Liver (tissue), 3 donors: ENCODE measurements at regions not wholly inside any gene's neighbourhood (a gene's known extent, or its start where the extent isn't known, plus 50 kb on each side); places are given as distances from the start of the nearest gene placed in this dataset.
"Not testable (repeated sequence)": the region's sequence is repeated elsewhere in the genome, so short reads cannot be mapped to it uniquely, and the experiment has no call there.

ENCODE experiments used
- RAD21 ChIP-seq, 2 donors: IDR thresholded peaks; 2 replicates each; pipeline ENCODE4 v1.6.1; 2016; ENCODE audit warnings: antibody characterized with exemption in 2 of 2, mild to moderate bottlenecking in 2 of 2
- YY1 ChIP-seq: IDR thresholded peaks from 2 replicates; pipeline ENCODE4 v1.6.1; 2016; ENCODE audit warnings: antibody characterized with exemption, mild to moderate bottlenecking
- TF ChIP-seq, protein P1 (sequence below): fragments of 150-350 bp; IDR thresholded peaks from 2 replicates; pipeline ENCODE4 v1.5.1; 2017; ENCODE audit warnings: improper control_type of control experiment, low read depth, low read length; ENCODE audit not compliant: missing input control
- donor health status: healthy.
- donor health status: healthy.

DNA sequence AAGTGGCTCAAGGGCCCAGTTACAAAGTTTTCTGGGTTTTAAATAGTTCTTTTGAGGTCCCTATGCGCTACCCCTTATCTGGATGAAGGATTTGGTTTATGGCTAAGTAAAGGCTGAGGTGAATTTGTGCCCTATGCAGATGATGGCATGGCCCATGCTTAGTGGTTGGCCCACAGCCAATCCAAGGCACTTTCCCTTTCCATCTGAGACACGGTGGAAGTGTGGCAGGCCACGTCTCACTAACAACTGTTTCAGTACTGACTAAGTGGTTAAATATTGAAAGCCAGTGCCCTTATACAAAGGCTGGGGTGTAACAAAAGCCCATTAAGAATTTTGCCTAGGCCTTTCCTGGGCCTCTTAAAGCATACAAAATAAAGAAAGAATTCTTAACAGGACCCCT lies 260.3 kb downstream of the ZNF37A start:
- TF ChIP-seq, protein P1, sequence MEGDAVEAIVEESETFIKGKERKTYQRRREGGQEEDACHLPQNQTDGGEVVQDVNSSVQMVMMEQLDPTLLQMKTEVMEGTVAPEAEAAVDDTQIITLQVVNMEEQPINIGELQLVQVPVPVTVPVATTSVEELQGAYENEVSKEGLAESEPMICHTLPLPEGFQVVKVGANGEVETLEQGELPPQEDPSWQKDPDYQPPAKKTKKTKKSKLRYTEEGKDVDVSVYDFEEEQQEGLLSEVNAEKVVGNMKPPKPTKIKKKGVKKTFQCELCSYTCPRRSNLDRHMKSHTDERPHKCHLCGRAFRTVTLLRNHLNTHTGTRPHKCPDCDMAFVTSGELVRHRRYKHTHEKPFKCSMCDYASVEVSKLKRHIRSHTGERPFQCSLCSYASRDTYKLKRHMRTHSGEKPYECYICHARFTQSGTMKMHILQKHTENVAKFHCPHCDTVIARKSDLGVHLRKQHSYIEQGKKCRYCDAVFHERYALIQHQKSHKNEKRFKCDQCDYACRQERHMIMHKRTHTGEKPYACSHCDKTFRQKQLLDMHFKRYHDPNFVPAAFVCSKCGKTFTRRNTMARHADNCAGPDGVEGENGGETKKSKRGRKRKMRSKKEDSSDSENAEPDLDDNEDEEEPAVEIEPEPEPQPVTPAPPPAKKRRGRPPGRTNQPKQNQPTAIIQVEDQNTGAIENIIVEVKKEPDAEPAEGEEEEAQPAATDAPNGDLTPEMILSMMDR: not testable (repeated sequence)
- not testable (repeated sequence) for TF ChIP-seq YY1; RAD21 (IDR thresholded peaks at IDR 0.05)
